NCI-H2081 (cell line): ENCODE measurements at regions not wholly inside any gene's neighbourhood (a gene's known extent, or its start where the extent isn't known, plus 50 kb on each side); places are given as distances from the start of the nearest gene placed in this dataset.
A peak's percentile ranks its signal among the peaks of the same experiment; 100 is the strongest.

ENCODE experiments used
- DNase-seq, 2 experiments: peaks; one replicate each; lab custom pipeline; 2025; lab: John Stamatoyannopoulos, UW

DNA sequence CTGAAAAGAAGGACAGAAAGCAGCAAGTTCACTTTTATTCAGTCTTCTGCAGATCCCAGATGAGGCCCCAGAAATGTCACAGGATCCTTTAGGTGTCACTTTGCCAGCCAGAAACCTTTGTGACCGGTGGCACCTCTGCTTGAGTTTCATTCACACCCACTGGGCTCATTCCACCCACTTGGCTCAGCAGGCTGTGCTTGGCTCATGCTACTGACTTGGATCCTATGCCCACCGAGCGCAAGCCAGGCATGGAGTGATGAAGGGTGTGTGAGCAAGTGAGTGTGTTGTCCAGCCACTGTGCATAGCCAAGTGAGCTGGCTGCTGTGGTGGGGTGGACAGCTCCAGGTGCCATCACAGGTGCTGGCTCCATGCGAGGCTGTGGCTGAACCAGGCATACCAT is 357.0 kb upstream of the GULP1 start:
- no peak for DNase-seq

DNA sequence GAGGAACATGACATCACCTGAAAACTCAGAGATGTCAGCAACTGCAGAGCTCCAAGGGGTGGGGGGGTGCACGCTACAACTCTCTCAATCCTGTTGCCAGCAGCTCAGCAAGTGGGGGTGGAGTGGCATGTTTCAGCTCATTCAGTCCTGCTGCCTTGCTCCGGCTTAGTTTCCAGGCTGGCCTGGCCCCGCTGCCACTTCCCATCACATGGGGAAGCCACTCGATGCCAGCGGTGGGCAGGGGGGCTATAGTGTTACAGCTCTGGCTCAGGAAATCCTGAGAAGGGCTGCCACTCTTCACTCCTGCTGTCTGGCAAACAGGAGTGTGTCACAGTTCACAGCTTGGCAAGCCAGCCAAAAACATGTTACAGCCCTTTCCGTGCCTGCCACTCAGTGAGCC is 356.5 kb upstream of the GULP1 start:
- no peak for DNase-seq

DNA sequence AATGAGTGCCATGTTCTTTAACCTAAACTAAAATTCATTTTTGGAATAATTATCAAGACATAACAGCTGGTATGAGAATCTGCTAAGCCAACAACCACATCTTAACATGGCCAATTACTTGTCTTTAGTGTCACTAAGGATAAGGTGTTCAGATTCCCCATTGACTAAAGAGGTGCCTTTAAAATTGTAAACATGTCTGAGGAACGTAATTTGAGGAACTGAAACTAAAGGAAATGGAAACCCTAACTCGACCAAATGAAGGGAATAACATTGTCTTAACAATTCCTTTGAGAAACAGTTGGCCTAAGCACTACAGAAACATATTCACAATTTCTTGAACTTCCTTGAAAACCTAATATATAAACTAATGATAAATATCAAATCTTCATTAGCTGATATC is 355.4 kb upstream of the GULP1 start:
- DNase-seq = no peak

DNA sequence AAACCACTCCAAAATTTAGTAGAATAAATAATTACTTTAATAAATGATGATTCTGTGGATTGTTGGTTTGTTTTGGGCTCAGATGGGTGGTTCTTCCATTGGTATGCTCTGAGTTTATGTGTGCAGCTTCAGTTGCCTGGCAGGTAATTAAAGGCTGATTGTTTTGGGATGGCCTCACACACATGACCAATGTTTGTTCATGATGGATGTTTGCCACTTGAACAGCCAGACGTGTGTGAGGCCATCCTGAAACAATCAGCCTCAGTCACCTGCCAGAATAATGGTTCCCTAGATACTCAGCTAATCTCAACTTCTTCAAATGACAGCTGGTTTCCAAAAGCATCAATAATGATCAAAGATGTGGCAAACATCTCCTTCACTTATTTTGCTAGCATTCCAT is 352.5 kb upstream of the GULP1 start:
- peak; percentile 12 to 77 for DNase-seq

DNA sequence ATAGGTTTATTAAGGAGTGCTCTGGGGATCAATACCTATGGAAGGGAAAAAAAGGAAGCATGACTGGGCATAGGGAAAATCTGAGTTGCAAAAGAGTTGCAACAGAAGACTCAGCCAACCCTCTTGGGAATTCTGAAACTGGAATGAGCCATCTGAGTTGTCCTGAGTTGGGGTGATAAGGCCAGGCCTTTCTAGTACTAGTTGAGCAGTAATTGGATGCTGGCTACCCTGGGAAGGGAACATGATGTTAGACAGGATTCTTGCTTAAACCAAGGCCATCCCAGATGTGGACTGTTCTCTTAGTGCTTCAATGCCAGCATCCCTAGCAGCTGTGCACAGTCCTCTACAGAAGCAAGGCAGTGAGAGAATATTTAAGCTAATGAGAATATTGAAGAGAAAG is 348.8 kb upstream of the GULP1 start:
- no peak for DNase-seq

DNA sequence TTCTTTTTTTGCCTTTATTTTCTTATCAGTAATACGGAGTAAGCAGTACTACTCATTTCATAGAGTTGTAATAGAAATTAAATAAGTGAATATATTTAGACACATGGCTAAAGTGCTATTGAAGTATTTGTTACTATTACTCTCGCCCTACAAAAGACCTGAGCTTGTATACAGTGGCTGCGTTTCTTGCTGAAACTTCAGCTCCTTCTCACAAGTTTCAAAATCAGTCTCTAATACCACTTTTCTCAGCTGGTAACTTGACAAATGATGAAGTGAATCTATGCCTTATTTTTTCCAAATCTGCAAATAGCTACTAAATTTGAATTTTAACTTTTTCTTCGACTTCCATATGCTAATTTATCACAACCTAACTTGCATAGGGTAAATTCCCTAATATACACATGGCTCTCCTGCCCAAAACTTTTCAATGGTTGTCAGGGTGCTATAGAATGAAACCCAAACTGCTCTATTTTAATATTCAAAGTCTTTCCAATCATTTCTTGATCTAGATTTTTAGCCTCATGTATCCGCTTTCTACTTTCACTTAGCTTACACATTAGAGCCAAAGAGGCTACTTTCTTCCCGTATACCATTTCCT is 347.8 kb upstream of the GULP1 start:
- no peak for DNase-seq

DNA sequence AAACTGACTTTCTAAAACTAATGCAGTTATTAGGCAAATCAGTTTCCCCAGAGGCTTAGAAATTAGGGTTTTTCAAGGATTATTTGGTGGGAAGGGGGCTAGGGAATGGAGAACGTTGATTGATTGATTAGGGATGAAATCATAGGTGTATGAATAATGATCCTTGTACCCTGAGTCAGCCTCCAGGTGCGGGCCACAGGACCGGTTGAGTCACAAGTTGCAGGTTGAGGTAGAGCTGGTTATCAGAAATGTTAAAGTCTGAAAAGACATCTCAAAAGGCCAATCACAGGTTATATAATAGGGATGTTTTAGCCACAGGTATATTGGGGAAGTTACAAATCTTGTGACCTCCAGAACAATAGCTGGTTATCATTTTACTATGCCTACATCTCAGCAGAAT is 341.8 kb upstream of the GULP1 start:
- DNase-seq = no peak

DNA sequence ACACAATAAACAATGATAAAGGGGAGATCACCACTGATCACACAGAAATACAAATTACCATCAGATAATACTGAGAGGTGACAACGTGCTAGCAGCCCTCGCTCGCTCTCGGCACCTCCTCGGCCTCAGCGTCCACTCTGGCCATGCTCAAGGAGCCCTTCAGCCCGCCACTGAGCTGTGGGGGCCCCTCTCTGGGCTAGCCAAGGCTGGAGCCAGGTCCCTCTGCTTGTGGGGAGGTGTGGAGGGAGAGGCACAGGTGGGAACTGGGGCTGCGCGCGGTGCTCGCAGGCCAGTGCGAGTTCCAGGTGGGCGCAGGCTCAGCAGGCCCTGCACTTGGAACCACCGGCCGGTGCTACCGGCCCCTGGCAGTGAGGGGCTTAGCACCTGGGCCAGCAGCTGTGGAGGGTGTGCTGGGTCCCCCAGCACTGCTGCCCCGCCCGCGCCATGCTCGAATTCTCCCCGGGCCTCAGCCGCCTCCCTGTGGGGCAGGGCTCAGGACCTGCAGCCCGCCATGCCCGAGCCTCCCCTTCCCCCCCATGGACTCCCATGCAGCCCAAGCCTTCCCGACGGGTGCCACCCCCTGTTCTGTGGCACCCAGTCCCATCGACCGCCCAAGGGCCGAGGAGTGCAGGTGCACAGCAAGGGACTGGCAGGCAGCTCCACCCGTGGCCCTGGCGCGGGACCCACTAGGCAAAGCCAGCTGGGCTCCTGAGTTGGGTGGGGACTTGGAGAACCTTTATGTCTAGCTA is 340.0 kb upstream of the GULP1 start:
- no peak for DNase-seq

DNA sequence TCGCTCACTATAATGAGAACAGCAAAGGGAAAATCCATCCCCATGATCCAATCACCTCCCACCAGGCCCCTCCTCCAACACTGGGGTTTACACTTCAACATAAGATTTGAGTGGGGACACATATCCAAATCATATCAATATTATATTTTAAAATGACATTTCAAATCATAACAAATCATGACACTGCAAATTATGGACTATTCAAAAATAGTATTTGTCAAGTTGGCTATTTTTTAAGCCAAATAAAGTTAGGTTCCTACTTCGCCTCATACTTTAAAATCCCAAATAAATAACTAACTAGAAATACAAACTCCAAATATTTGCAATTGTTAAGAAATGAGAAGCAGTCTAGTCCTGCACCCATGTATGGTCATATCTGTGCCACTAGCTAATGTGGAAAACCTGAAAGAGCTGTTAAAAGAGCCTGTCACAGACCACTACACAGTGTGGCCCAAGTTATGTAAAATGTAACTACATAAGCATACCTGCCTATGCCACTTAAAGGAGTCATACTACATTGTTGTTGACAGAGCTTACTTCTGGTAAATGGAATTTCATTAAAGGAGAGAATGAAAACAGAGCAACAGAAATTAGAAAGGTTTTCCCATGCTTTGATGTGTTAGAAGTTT is 334.7 kb upstream of the GULP1 start:
- no peak for DNase-seq

DNA sequence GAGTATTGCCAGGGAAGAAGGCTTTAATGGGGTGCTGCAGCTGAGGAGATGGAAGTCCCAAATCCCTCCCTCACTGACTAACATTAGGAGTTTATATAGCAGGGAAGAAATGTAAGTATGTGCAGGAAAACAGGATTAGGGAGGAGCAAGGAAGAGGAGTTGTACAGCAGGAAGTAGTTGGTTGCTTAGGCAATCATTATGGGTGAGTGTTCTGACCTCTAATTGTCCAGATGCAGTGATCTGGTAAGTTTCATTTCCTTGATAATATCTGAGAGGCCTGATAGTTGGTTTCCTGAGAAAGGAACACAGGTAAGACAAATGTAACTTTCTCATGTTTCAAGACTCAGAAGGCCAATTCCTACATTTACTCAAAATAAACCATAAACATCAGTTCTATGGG is 331.9 kb upstream of the GULP1 start:
- DNase-seq = no peak

DNA sequence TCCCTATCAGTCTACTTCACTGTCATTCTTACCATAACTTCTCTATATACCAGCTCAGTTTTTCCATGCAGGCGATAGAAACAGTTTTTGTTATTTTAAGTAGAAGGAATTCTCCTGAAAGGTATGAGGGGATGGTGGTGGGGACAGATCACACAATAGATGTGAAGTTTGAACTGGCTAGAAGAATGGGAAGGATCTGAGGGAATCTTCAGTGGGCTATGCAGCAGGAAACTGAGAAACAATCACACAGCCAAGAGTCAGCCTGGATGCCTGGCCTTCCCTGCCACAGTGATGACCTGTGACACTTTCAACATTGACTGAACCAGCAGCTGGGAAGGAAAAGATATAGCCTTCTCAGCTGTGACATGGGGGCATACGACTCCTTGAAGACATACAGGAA is 329.1 kb upstream of the GULP1 start:
- DNase-seq = no peak

DNA sequence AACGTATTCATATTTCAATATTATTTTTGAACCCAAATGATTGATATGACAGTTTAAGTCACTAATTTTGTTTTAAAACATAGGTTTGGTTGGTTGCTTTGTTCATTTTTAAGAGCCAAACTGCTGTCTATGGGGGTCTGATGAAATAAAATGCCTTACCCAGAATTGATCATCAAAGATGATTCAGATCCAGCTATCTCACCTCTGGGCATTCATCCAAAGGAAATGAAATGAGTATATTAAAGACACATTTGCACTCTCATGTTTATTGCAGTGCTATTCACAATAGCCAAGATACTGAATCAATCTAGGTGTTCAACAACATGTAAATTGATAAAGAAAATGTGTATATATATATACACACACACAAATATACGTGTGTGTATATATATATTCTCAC is 326.9 kb upstream of the GULP1 start:
- no peak for DNase-seq

DNA sequence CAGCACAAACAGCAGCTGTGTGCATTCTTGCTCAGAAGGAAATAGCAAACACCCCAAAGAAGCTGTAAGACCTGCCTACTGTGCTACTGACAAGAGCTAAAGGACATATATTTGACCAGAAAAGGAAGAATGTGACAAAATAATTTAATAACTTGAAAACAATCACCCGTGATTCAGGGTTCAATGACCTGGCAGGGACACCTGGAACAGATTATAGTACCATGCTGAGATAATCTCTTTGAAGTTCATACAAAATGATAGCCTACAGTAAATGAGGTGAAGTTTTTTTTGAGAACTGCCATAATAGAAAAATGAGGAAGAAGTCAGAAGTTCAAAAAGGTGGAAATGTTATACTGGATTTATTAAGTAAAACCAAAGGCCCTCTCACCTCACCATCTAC is 324.8 kb upstream of the GULP1 start:
- no peak for DNase-seq

DNA sequence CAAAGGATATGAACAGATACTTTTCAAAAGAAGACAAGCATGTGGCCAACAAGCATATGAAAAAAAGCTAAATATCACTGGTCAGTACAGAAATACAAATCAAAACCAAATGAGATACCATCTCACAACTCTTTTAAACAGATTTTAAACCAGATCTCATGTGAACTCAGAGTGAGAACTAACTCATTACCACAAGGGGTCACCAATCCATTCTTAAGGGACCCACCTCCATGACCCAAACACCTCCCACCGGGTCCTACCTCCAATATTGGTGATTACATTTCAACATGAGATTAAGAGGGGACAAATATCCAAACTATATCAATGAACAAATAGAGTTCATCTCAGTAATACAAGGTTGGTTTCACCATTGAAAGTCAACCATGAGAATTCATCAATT is 319.8 kb upstream of the GULP1 start:
- DNase-seq = no peak

DNA sequence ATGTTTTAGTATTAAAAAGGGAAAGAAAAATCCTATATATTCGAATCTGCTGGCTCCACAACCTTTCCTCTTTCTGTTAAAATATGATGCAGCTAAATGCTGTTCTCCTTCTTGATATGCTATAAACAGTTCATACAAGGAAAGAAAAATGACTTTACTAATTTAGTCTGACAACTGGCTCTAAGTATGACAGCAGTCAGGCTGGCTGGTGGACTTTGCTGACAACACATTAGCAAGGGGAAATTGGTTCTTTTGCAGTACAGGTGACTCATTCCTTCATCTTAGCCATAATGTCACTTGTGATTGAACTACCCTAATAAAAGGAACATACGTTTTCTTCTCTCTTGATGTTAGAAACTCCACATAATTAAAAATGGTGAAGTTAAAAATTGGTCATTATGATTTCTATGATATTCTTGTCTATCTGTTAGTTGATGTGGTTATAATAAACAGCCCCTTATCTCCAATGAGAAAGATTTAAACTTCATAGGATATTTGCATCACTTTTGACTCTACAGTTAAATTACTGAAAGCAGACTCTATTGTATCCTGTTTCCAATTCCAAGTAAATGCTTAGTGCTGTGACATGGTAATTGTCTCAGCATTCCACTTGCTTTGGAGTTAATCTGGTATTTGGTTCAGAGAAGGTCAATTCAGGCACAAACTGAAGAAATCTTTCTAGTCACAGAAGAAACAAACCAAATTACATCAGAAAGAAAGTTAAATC is 315.3 kb upstream of the GULP1 start:
- no peak for DNase-seq

DNA sequence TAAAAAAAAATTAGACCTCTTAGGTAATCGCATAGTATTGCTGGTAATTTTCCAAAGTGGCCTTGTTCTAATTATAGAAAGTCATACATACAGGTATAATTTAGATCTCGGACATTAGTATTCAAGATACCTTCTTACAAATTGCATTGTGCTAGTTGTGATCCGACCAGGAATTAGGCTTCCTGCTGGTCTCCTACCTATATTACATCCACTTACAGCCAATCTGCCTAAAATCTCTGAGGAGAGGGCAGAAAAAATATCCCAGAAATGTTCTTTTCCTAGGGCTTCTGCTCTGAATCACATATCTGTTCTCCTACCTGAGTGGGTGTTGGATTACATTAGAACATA is 314.7 kb upstream of the GULP1 start:
- DNase-seq = no peak

DNA sequence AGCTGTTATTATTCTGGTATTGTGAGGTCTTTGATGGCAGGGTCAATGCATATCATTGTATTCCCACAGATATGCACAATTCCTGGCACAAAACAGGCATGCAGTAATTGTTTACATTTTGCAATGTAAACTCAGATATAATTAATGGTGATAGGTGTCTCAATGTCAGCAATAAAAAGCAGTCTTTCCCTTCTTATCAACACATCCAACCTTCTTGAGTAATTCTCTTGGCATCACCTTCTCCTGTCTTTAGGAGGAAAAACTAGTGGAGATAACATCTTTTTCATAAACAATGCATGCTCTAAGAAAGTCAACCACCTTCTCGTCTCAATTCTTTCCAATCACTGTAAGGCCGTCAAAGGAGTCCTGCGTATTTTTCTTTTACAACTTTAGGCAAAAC is 313.3 kb upstream of the GULP1 start:
- no peak for DNase-seq

DNA sequence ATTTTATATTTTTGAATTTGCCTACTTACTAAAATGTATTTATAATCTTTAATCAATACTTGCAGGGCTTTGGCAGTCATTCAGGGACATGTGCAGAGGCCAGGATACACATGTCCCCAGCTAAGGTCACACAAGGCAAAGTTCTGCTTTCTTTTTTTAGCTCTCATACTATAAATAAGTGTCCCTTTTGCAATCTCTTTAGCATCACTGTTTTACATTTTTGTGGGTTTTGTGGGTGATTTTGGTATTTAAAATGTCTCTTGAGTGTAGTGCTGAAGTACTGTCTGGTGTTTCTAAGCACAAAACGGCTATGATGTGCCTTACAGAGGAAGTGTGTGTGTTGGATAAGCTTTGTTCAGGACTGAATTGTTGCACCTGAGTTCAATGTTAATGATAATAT is 309.0 kb upstream of the GULP1 start:
- no peak for DNase-seq

DNA sequence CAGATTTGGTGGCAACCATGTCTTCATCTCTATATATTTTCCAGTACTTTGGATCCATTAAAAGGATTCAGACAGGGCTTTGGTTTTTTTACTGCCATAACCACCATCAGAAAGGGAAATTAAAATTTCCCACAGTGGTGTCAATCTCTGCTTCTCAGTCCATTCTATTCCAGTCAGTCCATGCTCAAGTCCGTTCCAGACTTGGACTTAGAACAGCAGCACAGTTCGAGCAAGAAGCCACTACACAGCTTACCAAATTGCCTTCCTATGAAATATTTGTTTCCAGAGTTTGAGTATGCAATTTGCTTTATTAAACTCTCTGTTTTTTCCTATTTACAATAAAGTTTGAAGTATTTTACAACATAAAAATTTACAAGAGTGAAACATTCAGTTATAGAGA is 306.5 kb upstream of the GULP1 start:
- no peak for DNase-seq

DNA sequence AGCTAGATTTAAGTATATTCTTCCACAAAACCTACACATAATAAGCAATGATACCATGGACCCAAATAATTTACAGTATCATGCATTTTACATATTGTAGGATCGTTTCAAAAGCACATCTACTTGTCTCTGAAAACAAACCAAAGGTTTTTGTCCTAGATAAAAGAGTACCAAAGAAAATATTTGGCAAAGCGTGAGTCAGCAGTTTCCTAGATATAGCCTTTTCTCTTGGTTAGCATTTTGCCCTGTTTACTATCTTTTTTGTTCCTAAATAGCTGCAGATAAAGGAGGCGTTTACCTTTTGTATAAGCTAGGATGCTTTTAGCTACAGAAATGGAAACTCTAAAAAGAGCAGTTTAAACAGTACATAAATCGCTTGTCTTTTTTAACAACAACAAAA is 305.8 kb upstream of the GULP1 start:
- DNase-seq = peak in 1 of 2 experiments; percentile 16

DNA sequence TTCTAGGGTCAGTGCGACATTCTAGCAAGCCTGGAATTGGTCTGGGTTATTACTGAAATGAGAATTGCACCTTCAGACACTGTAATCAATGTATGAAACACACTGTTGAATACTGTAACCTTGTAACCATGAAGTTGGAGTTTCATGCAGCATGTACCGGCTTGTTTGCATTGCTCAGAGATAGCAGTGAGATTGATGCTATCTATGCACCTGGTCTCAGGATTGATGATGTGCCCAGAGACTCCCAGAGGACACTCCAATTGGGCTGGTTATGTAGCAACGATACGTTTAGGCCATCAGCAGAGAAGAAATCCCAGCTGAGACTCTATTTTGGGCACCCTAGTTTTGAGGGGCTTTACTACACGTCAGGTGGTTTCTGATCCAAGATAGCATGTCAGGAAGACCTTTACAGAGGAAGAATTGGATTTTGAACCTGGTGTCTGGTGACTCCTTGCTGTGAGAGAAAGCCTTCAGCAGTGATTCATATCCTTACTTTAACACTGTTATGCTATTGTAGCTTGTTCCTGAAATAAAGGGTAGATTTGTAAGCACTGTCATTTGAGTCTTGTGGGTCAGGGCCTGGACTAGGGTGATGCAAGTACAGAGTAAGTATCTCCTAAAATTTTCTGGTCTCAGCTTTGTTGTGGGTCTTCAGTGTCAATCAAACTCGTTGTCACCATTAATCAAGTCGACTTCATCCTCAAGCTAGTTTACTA is 305.1 kb upstream of the GULP1 start:
- peak in 1 of 2 experiments; percentile 16 for DNase-seq

DNA sequence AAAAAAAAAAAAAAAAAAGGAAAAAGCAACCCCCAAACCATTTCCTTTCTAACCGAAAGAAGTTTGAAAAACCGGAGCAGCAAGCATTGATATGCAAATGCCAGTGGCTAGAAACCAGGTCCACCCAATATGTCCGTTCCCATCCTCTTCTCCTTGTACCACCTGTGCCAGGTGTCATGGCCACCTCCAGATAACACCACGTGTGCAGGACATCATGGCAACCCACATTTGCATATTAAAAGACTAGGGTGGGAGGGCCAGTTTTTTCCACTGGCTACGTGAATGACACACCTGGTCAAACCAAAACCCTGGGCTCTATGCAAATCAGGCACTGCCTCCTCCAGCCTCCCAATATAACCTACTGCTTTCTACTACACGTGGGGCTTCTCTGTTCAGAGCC is 303.3 kb upstream of the GULP1 start:
- DNase-seq = no peak
